ENCODE measurements at regions not wholly inside any gene's neighbourhood (a gene's known extent, or its start where the extent isn't known, plus 50 kb on each side); places are given as distances from the start of the nearest gene placed in this dataset.

- Mint-ChIP-seq H3K36me3 (ENCODE audit: low read depth) (no peaks in the 10 kb centered on the region), H3K27ac (no peak overlapping the region), H3K4me3 (no peak overlapping the region), H3K9me3 (peaks cover 6% of the 10 kb centered on the region), H3K4me1 (ENCODE audit: low read depth) (no peaks in the 10 kb centered on the region), H3K27me3 (no peaks in the 10 kb centered on the region)
- intact Hi-C loops (cut with micrococcal nuclease): no loop called here
These were observed 79.3 kb upstream of the PMEPA1 start for GRCh38 chr20:57788936-57789613.

- Mint-ChIP-seq H3K36me3 (ENCODE audit: low read depth) (no peaks in the 10 kb centered on the region), H3K27me3 (no peaks in the 10 kb centered on the region), H3K9me3 (peaks cover 6% of the 10 kb centered on the region), H3K4me3 (no peak overlapping the region), H3K27ac (no peak overlapping the region), H3K4me1 (ENCODE audit: low read depth) (no peaks in the 10 kb centered on the region)
- intact Hi-C loops (cut with micrococcal nuclease): no loop called here
These were observed 78.4 kb upstream of the PMEPA1 start for GRCh38 chr20:57787990-57788781.

- H3K27me3 Mint-ChIP-seq: no peaks in the 10 kb centered on the region
- H3K4me1 Mint-ChIP-seq (ENCODE audit: low read depth): no peaks in the 10 kb centered on the region
- peaks cover 6% of the 10 kb centered on the region for H3K9me3 Mint-ChIP-seq
- H3K27ac Mint-ChIP-seq: no peak overlapping the region
- no peak overlapping the region for H3K4me3 Mint-ChIP-seq
- intact Hi-C loops (cut with micrococcal nuclease): no loop called here
- no peaks in the 10 kb centered on the region for H3K36me3 Mint-ChIP-seq (ENCODE audit: low read depth)
These were observed 77.6 kb upstream of the PMEPA1 start for GRCh38 chr20:57787151-57787989.

- intact Hi-C loops (cut with micrococcal nuclease): no loop called here
- no peaks in the 10 kb centered on the region for H3K4me1 Mint-ChIP-seq (ENCODE audit: low read depth)
- H3K4me3 Mint-ChIP-seq: no peak overlapping the region
- peaks cover 1% of the 10 kb centered on the region for H3K9me3 Mint-ChIP-seq
- H3K27me3 Mint-ChIP-seq: no peaks in the 10 kb centered on the region
- H3K36me3 Mint-ChIP-seq (ENCODE audit: low read depth): no peaks in the 10 kb centered on the region
- no peak overlapping the region for H3K27ac Mint-ChIP-seq
These were observed 76.6 kb upstream of the PMEPA1 start for GRCh38 chr20:57786304-57786932.

GRCh38 chr20:57785720-57786119, 75.9 kb upstream of the PMEPA1 start:
- Mint-ChIP-seq H3K27ac (no peak overlapping the region), H3K9me3 (no peaks in the 10 kb centered on the region), H3K4me3 (no peak overlapping the region), H3K4me1 (ENCODE audit: low read depth) (no peaks in the 10 kb centered on the region), H3K27me3 (no peaks in the 10 kb centered on the region), H3K36me3 (ENCODE audit: low read depth) (no peaks in the 10 kb centered on the region)
- intact Hi-C loops (cut with micrococcal nuclease): no loop called here

GRCh38 chr20:57785061-57785460, 75.2 kb upstream of the PMEPA1 start:
- H3K4me1 Mint-ChIP-seq (ENCODE audit: low read depth): no peaks in the 10 kb centered on the region
- intact Hi-C loops (cut with micrococcal nuclease): no loop called here
- H3K4me3 Mint-ChIP-seq: no peak overlapping the region
- H3K27ac Mint-ChIP-seq: no peak overlapping the region
- no peaks in the 10 kb centered on the region for H3K9me3 Mint-ChIP-seq
- H3K36me3 Mint-ChIP-seq (ENCODE audit: low read depth): no peaks in the 10 kb centered on the region
- H3K27me3 Mint-ChIP-seq: no peaks in the 10 kb centered on the region

- Mint-ChIP-seq H3K9me3 (no peaks in the 10 kb centered on the region), H3K36me3 (ENCODE audit: low read depth) (no peaks in the 10 kb centered on the region), H3K4me3 (no peak overlapping the region), H3K27ac (no peak overlapping the region), H3K4me1 (ENCODE audit: low read depth) (no peaks in the 10 kb centered on the region), H3K27me3 (peaks cover 2% of the 10 kb centered on the region)
- intact Hi-C loops (cut with micrococcal nuclease): no loop called here
These were observed 74.4 kb upstream of the PMEPA1 start for GRCh38 chr20:57783956-57784837.

GRCh38 chr20:57783196-57783595, 73.4 kb upstream of the PMEPA1 start:
- Mint-ChIP-seq H3K36me3 (ENCODE audit: low read depth) (no peaks in the 10 kb centered on the region), H3K4me1 (ENCODE audit: low read depth) (no peaks in the 10 kb centered on the region), H3K9me3 (no peaks in the 10 kb centered on the region), H3K27ac (no peak overlapping the region), H3K4me3 (no peak overlapping the region), H3K27me3 (peaks cover 2% of the 10 kb centered on the region)
- intact Hi-C loops (cut with micrococcal nuclease): no loop called here

- H3K27me3 Mint-ChIP-seq: peaks cover 2% of the 10 kb centered on the region
These were observed 72.8 kb upstream of the PMEPA1 start for GRCh38 chr20:57782631-57783041.

GRCh38 chr20:57781901-57782300, 72.1 kb upstream of the PMEPA1 start:
- peaks cover 2% of the 10 kb centered on the region for H3K27me3 Mint-ChIP-seq
- no peak overlapping the region for H3K27ac Mint-ChIP-seq
- H3K9me3 Mint-ChIP-seq: no peaks in the 10 kb centered on the region
- intact Hi-C loops (cut with micrococcal nuclease): no loop called here
- no peaks in the 10 kb centered on the region for H3K36me3 Mint-ChIP-seq (ENCODE audit: low read depth)
- H3K4me1 Mint-ChIP-seq (ENCODE audit: low read depth): no peaks in the 10 kb centered on the region
- no peak overlapping the region for H3K4me3 Mint-ChIP-seq

More at GRCh38 chr20:57782631-57783041, 72.8 kb upstream of the PMEPA1 start:
- Mint-ChIP-seq H3K4me3 (no peak overlapping the region), H3K9me3 (no peaks in the 10 kb centered on the region), H3K36me3 (ENCODE audit: low read depth) (no peaks in the 10 kb centered on the region), H3K27ac (no peak overlapping the region), H3K4me1 (ENCODE audit: low read depth) (no peaks in the 10 kb centered on the region)
- intact Hi-C loops (cut with micrococcal nuclease): no loop called here

- H3K4me1 Mint-ChIP-seq (ENCODE audit: low read depth): no peaks in the 10 kb centered on the region
- no peak overlapping the region for H3K4me3 Mint-ChIP-seq
- H3K9me3 Mint-ChIP-seq: no peaks in the 10 kb centered on the region
- no peaks in the 10 kb centered on the region for H3K36me3 Mint-ChIP-seq (ENCODE audit: low read depth)
- H3K27ac Mint-ChIP-seq: no peak overlapping the region
- peaks cover 2% of the 10 kb centered on the region for H3K27me3 Mint-ChIP-seq
- intact Hi-C loops (cut with micrococcal nuclease): no loop called here
These were observed 71.1 kb upstream of the PMEPA1 start for GRCh38 chr20:57780906-57781305.

- no peaks in the 10 kb centered on the region for H3K4me1 Mint-ChIP-seq (ENCODE audit: low read depth)
- H3K36me3 Mint-ChIP-seq (ENCODE audit: low read depth): no peaks in the 10 kb centered on the region
- no peaks in the 10 kb centered on the region for H3K9me3 Mint-ChIP-seq
These were observed 70.6 kb upstream of the PMEPA1 start for GRCh38 chr20:57780398-57780797.

GRCh38 chr20:57779401-57780003, 69.7 kb upstream of the PMEPA1 start:
- H3K36me3 Mint-ChIP-seq (ENCODE audit: low read depth): no peaks in the 10 kb centered on the region
- no peak overlapping the region for H3K4me3 Mint-ChIP-seq
- H3K27me3 Mint-ChIP-seq: peaks cover 5% of the 10 kb centered on the region
- H3K4me1 Mint-ChIP-seq (ENCODE audit: low read depth): no peaks in the 10 kb centered on the region
- no peak overlapping the region for H3K27ac Mint-ChIP-seq
- no peaks in the 10 kb centered on the region for H3K9me3 Mint-ChIP-seq
- intact Hi-C loops (cut with micrococcal nuclease): no loop called here

More at GRCh38 chr20:57780398-57780797, 70.6 kb upstream of the PMEPA1 start:
- intact Hi-C loops (cut with micrococcal nuclease): no loop called here
- peaks cover 2% of the 10 kb centered on the region for H3K27me3 Mint-ChIP-seq
- H3K4me3 Mint-ChIP-seq: no peak overlapping the region
- no peak overlapping the region for H3K27ac Mint-ChIP-seq

Data from dendritic cell treated with granulocyte-macrophage colony-stimulating factor and Interleukin-4, amounts not matched to agents 40 ng/mL and 50 ng/mL, for 4 days (primary cell).